Hematopoietic multipotent progenitor cell treated with erythropoietin and hydrocortisone succinate and interleukin-3 and kit ligand, for 4 days (in vitro differentiated cells): ENCODE measurements at regions not wholly inside any gene's neighbourhood (a gene's known extent, or its start where the extent isn't known, plus 50 kb on each side); places are given as distances from the start of the nearest gene placed in this dataset.
"Not testable (repeated sequence)": the region's sequence is repeated elsewhere in the genome, so short reads cannot be mapped to it uniquely, and the experiment has no call there.

Experiments used
- DNase-seq: peaks from one replicate; pipeline ENCODE4 v3.0.0-alpha.2; 2015

DNA sequence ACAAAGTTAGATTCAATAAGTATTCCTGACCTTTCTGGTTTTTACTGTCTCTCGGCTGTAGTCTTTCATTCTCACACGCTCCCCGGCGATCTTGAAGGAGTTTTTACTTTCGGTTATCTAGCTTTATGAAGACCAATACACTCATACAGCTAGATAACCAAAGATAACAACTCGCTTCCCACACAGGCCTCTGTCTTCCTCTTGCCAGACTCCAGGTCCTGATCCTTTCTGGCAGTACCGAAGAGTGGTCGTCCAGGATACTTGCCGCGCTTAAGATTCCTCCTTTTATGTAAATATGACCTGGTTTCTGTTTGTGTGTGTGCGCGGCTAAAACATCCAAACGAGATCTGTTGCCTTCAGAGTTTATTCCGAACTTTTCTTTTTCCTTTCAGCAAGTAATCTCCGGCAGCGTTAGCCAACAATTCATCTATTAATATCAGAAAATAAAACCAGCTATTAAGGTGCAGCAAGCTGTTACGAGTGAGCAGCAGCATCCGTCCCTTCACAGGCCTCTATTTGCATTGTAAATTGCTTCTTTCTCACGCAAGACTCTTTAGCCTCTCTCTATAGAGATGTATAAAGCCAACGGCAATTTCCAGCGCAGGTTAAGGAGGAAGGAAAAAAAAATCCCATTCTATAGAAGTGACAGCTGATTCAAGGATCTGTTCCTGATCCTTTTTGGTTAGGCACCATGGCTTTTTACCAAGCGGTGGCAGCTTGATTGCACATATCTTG, 216.1 kb downstream of the MEF2C start:
- DNase-seq: no peak

DNA sequence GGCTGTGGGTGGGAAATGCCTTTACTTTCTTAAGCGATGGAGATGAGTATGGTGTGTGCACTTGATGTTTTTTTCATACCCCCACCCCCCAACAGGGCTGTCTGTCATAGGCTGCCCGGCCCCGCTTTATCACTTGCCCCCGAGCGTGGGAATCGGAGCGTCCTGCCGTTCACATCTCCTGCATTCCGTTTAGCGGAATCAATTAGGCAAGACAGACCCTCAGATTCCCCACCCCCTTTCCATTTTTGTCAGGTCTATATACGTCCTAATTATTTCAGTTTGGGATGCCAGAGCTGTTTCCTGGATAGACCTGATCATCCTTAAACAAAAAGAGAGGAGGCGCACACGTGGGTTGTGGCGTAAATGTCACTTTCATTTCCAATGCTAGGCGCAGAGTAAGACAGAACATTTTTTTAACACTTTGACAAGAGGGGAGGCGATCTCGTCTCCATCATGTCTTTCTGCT, 217.2 kb downstream of the MEF2C start:
- no peak for DNase-seq

DNA sequence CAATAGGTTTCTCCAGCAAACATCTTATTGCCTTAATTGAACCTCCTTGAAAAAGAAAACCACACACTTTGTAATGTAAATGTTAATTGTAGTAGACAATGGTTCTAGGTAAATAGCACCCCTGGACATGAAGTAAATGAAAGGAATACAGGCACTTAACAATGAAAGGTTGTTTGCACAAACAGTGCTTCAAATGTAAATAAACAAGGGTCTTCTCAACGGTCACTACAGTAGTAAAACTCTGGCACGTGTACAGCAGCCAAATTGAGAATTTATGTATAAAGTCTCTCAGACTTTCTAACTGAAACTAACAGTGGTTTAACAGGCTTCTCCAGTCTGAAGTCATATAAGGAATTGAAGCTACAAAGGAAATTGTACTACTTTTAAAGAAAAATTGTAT, 218.3 kb downstream of the MEF2C start:
- DNase-seq: no peak

DNA sequence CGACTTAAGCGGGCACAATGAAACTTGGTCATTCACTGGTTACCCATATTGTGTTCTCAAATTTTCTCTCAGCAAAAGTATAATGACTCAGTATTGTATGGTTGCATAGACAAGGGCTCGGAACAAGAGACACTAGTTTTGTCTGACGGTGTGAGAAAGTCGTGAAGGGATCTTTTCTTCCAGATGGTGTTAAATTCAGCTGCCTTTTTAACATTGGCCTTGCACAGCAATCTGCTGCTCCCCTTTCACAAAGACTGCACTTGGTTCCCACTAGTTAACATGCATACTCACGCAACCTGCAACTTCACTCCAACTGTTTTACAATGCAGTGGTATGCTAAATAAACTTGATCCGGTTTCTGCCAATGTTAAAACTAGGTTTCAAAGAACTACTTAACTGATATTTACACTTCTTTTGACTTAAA, 219.2 kb downstream of the MEF2C start:
- DNase-seq: no peak

DNA sequence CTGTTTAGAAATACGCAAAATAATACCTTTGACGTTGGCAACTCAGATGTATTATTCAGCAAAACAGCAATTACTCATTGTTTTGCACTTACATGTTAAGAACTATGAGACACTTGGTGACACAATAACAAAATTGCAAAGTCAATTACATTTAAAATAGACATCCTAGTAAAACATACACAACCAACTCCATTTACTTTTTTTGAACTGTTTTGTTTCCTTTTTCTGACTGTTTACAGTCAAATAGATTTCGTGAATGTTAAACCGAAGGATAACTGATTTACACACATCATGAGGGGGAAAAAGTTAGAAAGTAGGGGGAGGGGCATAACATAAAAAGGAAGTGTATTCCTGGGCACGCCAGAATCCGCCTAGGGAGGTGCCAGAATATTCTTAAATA, 220.1 kb downstream of the MEF2C start:
- no peak for DNase-seq

DNA sequence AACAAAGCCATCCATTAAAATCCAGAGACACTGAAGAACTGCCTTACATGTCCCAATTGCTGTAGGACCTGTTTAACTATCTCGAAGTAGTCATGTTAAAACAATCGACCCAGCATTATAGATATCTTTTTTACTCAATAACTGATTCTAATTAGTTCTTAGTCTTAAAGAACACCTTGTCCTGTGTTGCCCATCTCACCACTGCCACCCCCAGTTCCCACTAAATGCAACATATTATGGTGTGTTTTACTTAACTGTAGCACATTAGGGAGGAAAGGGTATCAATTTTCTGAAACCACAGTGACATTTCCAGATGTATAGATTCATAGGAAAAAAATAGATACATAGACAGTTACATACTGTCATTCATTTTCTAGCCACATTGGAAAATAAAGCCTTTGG, 221.2 kb downstream of the MEF2C start:
- DNase-seq: no peak

DNA sequence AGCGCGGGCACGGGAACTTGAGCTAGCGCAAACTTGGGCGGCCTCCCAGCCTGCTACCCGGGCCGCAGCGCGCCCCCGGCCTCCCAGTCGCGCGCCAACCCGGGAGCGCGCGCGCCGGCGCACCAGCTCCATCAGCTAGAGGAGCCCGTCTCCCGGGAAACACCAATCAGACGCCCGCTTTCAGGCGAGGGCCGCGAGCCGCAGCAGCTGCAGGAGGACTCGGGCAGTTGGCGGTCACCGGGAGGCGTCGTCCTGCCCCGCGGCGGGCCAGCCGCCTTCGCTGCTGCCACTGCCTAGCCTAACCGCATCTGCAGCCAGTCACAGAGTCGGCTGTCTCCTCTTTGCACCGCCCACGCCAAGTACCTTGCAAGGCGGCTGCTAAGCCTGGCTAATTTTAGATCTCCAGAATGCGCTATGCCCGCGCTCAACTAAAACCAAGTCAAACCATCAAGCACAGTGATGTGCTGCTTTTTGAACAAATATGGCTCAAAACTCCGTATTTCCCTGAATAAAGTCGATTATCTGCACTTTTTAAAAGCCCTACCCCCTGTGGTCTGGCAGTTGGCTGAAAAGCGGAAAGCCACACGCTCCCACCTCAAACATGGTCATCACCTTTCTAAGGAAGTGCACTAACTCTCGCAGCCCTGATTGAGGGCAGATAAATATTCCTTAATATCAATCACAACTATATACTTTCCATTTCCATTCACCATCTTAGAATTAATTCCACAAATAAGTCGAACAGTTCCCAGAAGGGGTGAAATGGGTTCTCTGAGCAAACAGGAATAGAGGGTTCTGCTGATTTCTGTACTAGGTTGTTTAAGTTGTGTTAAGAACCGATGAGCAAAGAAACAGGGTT, 221.8 kb downstream of the MEF2C start:
- peak; percentile 52 for DNase-seq

DNA sequence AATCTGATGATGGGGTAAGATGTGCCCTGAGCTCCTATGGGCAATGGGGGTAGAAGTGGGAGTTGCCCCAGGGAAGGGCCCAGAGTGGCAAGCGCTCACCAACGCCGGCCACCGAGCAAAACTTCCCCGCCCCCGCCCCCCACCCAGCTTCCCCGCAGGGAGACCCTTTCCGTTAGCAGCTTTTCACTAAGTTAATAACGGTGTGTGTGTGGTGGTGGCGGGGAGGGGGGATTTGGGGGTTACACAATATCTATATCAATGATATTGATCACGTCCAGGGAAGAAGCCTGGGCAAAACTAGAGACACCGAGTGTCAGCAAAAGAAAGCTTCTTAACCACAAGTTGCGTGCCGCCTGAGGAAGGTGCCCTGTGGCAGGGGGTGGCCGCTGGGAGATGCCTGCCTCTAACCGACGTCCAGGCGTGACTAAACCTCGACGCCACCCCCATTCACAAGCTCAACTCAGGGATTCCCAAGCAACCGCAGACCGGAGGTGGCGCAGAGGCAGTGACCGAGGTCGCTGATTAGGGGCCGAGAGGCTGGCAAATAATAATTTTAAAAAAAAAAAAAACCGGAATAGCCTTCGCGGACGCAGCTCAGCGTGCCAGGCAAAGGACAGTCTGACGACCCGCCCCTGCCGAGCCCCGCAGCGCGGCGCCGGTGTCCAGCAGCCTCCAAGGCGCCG, 222.6 kb downstream of the MEF2C start:
- peak; percentile 45 for DNase-seq

DNA sequence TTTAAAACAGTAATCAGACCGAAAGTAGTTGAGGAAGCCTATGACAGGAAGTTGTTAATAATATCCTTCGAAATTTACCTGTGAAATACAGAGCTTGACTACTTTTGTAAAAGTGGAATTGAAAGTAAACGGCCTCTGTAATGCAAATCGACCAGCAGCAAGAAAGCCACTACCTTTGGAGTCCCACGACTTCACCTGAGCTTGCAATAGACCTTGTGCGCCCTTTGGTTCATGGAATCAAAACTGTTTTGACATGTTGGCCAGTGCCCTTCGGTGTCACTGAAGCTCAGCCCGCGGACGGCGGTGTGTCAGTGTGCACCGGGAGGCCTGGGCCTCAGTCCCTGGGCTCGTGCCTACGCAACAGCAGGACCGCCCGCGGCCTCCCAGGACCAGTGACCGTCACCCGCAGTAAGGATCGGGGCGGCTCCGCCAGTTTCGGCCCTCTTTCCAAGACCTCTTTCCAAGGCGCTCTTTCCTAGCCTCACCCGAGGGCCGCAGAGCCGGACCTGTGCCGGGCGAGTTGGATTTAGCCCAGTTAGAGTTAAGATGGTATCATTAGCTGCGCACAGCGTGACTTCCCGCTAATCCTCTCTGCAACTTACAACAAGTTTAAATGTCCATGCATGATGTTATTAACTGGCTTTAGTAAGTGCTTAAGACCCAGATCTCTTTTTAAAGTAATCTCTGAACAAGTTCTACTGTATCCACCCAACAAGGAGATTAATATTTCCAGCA, 223.3 kb downstream of the MEF2C start:
- no peak for DNase-seq

DNA sequence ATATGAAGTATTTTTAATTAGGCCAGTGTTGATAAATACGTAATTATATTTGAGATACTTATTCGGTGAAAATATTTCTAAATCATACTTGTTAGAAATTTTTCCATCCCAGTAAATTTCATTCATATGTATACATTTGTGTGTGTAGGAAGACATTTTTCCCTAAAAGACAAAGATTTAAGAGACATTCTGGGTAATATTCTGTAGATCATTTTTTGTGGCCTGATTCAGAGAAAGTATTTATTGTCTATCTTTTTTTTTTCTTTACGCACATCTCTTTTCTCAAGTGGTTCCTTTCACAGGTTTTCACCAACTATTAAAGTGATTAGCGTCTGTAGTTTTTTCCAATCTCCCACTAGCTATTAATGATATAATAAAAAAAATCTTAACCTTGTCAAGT, 224.1 kb downstream of the MEF2C start:
- no peak for DNase-seq

DNA sequence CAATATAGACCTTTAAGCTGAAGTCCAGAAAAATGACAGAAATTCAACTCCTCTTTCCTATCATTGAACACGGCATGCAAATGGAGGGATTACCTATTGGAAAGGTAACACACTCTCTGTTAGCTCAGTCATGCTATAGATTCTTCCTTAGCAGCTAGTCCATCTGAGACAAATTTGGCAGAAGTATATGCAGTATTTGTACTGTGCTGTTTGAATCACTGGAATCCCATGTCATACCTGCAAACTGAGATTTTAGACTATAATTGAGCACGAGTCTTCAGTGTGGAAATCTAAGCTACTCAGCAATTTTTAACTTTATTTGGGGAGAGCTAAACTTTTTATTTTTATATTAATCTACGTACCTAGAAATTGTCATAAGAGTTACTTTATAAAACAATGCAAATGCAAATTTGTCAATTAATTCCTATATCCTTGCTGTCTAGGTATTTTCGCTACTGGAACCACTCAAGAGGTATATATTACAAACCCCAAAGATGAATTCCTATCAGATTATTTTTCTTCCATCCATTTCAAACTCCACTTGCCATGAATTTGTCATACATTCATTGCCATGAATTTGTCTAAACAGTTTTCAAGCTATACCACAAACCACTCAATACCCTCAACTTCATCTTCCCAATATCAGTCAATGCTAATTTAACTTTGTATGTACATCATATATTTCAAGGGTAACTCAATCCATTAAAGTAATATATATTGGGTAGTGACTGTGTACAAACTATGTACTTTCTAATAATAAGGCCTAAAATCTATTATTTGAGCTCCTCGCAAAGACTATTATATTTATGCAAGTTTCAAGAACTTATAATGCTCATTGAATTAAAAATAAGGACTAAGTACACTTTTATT, 224.8 kb downstream of the MEF2C start:
- no peak for DNase-seq

DNA sequence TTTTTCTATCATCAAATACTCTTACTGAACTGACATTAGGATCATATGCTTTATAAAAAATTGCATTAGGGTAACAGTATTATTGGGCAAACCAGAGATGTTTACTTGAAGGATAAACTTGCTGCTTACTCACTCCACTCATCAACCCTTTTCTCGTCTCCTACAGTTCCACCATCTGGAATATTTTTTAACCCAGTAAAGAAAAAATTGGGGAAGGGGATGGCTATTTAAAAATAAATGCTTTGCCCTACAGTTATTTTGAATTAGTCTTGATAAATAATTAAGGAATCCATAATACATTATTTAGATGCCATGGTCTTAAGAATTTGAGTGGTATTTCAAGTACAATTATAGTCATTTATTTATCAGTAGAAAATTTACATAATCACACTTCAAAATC, 225.8 kb downstream of the MEF2C start:
- DNase-seq: no peak

DNA sequence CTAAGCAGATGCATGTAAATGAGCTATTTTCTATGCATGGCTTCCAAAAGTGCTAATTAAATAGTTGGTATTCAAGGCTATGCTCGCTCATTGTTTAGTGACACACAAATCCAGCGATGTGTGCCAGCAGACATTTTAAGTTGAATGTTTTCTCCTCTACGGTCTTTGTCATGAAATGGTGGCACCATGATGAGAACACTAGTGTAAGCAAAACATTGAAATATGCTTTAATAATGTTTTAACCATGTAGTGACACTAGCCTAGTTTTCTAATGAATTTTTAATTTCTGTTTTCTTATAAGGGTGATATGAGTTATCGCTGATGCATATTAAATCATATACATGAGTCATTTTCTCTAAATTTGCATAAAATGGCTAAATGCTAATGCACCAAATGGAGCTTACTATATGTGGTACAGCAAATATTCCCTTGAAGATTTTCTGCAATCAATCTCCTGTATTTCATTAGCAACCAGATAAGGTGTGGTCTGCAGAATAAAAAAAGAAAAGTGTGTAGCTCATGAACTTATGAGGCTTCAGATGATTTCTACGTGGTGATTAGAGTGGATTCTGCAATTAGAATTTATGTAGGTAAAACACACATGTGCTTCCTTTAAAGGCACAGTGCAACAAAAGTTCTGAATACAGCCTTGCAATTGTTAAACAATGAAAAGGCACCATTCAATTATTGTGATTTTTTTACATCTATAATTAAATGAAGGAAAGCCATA, 226.6 kb downstream of the MEF2C start:
- no peak for DNase-seq

DNA sequence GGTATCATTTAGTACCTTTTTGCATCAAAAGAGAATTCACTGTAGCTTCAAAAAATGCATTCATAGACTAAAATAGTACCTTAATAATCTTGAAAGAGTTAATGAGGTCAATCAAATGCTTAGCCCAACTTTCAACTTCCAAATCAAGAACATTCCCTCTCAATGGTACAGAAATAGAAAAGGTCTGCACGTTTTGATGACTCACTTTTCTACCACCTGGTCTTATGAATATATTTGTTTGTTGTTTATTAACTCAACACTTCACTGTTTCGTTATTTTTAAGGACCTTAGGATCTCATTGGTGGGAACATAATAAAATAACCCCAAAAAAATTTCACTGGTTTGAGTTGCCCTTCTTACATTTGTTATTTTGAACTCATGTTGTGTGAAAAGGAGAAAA, 229.5 kb downstream of the MEF2C start:
- DNase-seq: no peak

DNA sequence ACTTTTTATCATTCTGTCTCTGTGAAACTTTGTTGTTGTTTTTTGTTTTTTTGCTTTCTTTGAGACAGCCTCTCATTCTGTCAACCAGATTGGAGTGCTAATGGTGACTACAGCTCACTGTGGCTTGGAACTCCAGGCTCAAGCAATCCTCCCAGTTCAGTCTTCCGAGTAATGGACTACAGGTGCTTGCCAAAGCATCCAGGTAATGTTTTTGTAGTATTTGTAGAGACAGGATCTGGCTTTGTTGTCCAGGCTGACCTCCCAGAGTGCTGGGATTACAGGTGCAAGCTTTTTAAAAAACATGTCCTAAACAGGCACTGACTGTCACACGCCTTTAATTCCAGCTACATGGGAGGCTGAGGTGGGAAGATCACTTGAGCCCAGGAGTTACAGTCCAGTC, 235.1 kb downstream of the MEF2C start:
- DNase-seq: no peak

DNA sequence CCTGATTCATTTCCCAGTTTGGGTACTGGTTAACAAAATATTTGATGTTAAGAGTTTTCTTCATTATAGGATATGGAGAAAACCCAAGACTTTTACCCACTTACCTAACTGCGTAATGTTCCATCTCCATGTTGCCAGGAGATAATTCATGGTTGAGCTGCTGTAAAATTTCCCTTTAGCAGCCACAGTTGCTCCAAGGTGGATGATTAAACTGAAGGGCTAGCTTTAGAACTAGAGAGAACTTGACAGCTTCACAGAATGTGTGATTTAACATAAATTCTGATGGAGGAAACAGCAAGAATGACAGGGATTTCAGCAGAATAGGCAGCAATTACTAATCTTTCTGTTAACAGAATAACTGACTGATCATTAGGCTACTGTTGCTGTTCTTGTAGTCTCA, 236.1 kb downstream of the MEF2C start:
- DNase-seq: no peak

DNA sequence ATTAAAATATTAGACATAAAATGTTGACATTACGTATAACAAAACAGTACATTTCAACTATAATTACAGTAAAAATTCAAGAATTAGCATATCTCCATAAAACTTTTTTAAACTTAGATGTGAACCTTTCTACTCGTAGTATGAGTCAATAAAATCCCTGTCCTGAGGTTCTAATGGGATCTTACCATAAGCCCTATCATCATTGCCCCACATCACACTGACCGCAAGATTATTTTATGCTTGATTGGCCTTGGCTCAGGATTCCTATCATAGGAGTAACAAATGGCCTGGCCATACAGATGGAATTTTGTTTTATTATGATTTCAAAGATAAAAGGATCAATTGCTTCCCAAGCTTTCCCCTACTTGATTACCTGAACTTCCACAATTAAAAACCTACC, 238.3 kb downstream of the MEF2C start:
- no peak for DNase-seq

DNA sequence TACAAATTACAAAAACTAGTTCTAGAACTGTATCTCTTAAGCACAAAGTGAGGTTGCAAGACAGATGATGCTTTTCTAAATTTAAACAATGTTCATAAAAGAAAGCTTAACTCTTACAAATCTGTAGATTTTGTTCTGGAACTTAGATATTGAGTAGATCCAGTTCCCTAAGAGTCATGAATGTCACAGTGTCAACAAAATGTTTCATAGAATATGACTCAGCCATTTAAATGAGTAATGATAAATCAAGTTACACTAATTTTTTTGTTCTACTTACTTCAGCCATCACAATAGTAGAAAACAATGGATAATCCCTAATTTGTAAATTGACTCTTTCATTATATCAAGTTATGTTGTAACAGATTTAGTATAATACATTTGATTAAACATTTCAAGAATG, 239.7 kb downstream of the MEF2C start:
- no peak for DNase-seq

DNA sequence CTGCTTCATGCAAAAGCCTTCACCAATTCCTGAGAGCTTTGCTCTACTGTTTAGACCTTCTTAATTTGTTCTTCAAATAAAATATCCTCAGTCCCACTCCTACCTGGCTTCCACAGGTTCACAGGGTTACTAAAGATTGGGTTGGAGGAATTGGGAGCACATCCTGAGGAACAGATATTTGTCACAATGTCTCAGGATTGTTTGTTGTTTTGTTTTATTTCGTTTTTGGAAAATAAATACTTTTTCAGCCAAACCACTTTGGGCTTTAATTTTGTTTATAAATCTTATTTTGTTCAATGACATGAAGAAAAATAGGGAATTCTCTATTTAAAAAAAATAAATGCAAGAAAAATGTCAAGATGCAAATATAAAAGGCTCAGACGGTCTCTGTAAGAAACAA, 249.0 kb downstream of the MEF2C start:
- no peak for DNase-seq

DNA sequence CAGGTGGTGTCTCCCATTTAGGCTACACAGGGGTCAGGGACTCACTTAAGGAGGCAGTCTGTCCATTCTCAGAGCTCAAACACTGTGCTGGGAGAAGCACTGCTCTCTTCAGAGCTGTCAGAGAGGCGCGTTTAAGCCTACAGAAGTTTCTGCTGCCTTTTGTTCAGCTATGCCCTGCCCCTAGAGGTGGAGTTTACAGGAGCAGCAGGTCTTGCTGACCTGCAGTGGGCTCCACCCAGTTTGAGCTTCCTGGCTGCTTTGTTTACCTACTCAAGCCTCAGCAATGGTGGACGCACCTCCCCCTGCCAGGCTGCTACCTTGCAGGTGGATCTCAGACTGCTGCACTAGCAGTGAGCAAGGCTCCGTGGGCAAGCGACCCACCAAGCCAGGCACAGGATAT, 260.1 kb downstream of the MEF2C start:
- not testable (repeated sequence) for DNase-seq

DNA sequence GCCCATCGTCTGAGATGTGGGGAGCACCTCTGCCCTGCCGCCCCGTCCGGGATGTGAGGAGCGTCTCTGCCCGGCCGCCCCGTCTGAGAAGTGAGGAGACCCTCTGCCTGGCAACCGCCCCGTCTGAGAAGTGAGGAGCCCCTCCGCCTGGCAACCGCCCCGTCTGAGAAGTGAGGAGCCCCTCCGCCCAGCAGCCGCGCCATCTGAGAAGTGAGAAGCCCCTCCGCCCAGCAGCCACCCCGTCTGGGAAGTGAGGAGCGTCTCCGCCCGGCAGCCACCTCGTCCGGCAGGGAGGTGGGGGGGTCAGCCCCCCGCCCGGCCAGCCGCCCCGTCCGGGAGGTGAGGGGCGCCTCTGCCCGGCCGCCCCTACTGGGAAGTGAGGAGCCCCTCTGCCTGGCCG, 267.2 kb downstream of the MEF2C start:
- not testable (repeated sequence) for DNase-seq
